Stimulated activated naive B cell treated with anti-CD40 and anti-IgM and Interleukin-4, amounts not matched to agents 10 μg/mL and 1 μg/mL and 100 μg/mL, for 72 hours (primary cell): ENCODE measurements at regions not wholly inside any gene's neighbourhood (a gene's known extent, or its start where the extent isn't known, plus 50 kb on each side); places are given as distances from the start of the nearest gene placed in this dataset.
A peak's percentile ranks its signal among the peaks of the same experiment; 100 is the strongest.

Experiments used
- ATAC-seq, 2 donors: fragments of 150-1000 bp; cut with Tn5 transposase; replicated peaks; 2 replicates each; pipeline ENCODE4 v1.10.0; 2021; ENCODE audit warnings: moderate library complexity in 1 of 2
- DNase-seq: peaks from one replicate; pipeline ENCODE4 v3.0.0; 2021
- H3K27ac Mint-ChIP-seq: one replicate; pipeline ENCODE4 v1.8.0; 2022; ENCODE audit warnings: mild to moderate bottlenecking, mixed read lengths
- H3K27me3 Mint-ChIP-seq, 2 donors: one replicate each; pipeline ENCODE4 v1.8.0; 2022; ENCODE audit warnings: mixed read lengths in 2 of 2
- H3K36me3 Mint-ChIP-seq, 2 donors: one replicate each; pipeline ENCODE4 v1.8.0; 2022; ENCODE audit warnings: mixed read lengths in 2 of 2, mild to moderate bottlenecking in 1 of 2
- H3K4me1 Mint-ChIP-seq, 2 donors: one replicate each; pipeline ENCODE4 v1.8.0; 2022; ENCODE audit warnings: mixed read lengths in 2 of 2, mild to moderate bottlenecking in 1 of 2
- H3K4me3 Mint-ChIP-seq, 2 donors: one replicate each; pipeline ENCODE4 v1.8.0; 2022; ENCODE audit warnings: mild to moderate bottlenecking in 2 of 2, mixed read lengths in 2 of 2, moderate library complexity in 1 of 2
- H3K9me3 Mint-ChIP-seq, 2 donors: one replicate each; pipeline ENCODE4 v1.8.0; 2022; ENCODE audit warnings: mixed read lengths in 2 of 2, mild to moderate bottlenecking in 1 of 2

DNA sequence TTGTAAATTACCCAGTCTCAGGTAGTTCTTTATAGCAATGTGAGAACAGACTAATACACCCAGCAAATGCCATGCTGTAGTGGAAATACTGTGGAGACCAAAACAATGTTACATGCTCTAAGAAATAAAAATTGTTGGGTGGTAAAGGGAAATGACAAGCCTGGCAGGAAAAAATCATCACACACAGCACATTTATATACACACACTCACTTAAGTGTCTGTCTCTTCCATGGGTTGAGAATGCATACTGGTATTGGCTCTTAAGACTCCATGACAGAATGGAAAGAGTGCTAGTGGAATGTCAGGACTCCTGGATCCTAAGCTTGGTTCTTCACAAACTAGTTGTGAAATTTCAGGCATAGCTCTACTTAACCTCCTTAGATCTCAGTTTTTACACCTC lies 343.0 kb downstream of the CD83 start:
- peaks cover 8 to 12% of the 10 kb centered on the region in 2 donors for H3K4me1 Mint-ChIP-seq
- no peak overlapping the region for H3K27ac Mint-ChIP-seq
- peaks cover 2 to 4% of the 10 kb centered on the region in 2 donors for H3K9me3 Mint-ChIP-seq
- H3K27me3 Mint-ChIP-seq, result no peaks in the 10 kb centered on the region
- peaks cover 24 to 68% of the 10 kb centered on the region in 2 donors for H3K36me3 Mint-ChIP-seq
- DNase-seq, result no peak
- ATAC-seq, result no peak
- H3K4me3 Mint-ChIP-seq, result no peak overlapping the region

DNA sequence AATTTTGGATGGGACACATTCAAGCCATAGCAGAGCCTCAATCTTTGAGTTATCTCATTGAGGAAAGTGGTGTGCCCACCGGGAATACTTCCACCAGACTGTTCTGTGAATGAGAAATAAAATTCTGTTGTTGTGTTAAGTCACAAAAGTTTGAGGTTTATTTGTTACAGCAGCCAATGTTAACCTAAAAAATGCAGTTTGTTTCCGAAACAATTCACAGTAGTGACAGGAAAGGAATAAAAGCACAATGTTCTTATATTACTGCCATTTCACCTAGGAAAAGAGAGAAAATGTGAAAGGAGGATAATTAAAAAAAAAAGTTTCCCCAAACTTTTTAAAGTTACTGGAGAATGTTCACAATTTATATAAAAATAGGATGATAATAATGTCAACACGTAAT lies 344.6 kb downstream of the CD83 start:
- Mint-ChIP-seq H3K4me3 (no peak overlapping the region), H3K9me3 (peaks cover 2 to 4% of the 10 kb centered on the region in 2 donors), H3K4me1 (peaks cover 7 to 10% of the 10 kb centered on the region in 2 donors), H3K27me3 (no peaks in the 10 kb centered on the region), H3K36me3 (peaks cover 28 to 64% of the 10 kb centered on the region in 2 donors), H3K27ac (no peak overlapping the region)
- DNase-seq (no peak), ATAC-seq (no peak)

DNA sequence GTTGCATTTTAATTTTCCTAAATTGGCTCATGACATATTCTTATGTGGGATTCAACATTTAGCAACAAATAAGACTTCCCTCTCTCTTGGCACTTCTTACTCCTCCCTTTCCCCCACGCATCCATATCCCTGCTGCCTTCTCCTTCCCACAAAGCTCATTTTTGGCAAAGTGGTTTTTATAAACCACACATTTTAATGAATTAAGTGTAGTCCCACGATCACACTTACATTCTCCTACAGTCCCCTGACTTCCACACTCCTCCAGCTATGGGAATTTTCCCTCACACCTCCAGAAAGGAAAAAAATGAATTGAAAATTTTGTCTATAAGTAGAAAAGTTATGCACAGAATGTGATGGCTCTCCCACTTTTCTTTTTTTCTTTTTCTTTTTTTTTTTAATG lies 345.0 kb downstream of the CD83 start:
- Mint-ChIP-seq H3K4me3 (no peak overlapping the region), H3K27ac (no peak overlapping the region), H3K4me1 (peaks cover 7 to 10% of the 10 kb centered on the region in 2 donors), H3K36me3 (peaks cover 28 to 68% of the 10 kb centered on the region in 2 donors), H3K27me3 (no peaks in the 10 kb centered on the region), H3K9me3 (peaks cover 2 to 4% of the 10 kb centered on the region in 2 donors)
- no peak for ATAC-seq
- DNase-seq, result no peak

- no peak for DNase-seq
- no peak for ATAC-seq
- Mint-ChIP-seq H3K9me3 (peaks cover 2 to 4% of the 10 kb centered on the region in 2 donors), H3K36me3 (peaks cover 28 to 73% of the 10 kb centered on the region in 2 donors), H3K27ac (no peak overlapping the region), H3K4me3 (no peak overlapping the region), H3K4me1 (peaks cover 5 to 9% of the 10 kb centered on the region in 2 donors), H3K27me3 (no peaks in the 10 kb centered on the region)
Observed at GRCh38 chr6:14463110-14463509, 345.5 kb downstream of the CD83 start.

- H3K27ac Mint-ChIP-seq, result no peak overlapping the region
- peaks cover 34 to 74% of the 10 kb centered on the region in 2 donors for H3K36me3 Mint-ChIP-seq
- ATAC-seq, result no peak
- no peak overlapping the region for H3K4me3 Mint-ChIP-seq
- H3K4me1 Mint-ChIP-seq, result peaks cover 6 to 12% of the 10 kb centered on the region in 2 donors
- no peak for DNase-seq
- no peaks in the 10 kb centered on the region for H3K27me3 Mint-ChIP-seq
- H3K9me3 Mint-ChIP-seq, result peaks cover 7 to 10% of the 10 kb centered on the region in 2 donors
Observed at GRCh38 chr6:14464055-14464454, 346.5 kb downstream of the CD83 start.

DNA sequence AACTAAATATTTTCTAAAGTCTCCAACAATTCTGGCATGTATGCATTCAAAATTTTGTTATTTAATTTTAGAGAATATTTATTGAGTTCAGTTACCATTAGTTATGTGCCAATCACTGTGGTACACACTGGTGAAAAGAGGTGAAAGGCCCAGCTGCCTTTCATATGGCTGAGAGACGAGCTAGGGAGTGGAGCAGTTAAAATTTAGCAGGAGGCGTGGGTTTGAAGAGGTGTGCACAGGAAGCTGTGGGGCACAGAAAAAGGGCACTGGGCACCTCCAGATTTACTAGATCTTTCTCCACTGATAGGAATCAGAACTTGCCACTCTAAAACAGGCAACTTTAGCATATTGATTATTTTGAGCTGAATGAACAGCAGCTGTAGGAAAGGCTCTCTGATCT lies 347.1 kb downstream of the CD83 start:
- Mint-ChIP-seq H3K9me3 (peaks cover 11 to 13% of the 10 kb centered on the region in 2 donors), H3K4me1 (peaks cover 7 to 12% of the 10 kb centered on the region in 2 donors), H3K4me3 (no peak overlapping the region), H3K27ac (no peak overlapping the region), H3K36me3 (peaks cover 40 to 74% of the 10 kb centered on the region in 2 donors), H3K27me3 (no peaks in the 10 kb centered on the region)
- ATAC-seq (no peak), DNase-seq (no peak)

DNA sequence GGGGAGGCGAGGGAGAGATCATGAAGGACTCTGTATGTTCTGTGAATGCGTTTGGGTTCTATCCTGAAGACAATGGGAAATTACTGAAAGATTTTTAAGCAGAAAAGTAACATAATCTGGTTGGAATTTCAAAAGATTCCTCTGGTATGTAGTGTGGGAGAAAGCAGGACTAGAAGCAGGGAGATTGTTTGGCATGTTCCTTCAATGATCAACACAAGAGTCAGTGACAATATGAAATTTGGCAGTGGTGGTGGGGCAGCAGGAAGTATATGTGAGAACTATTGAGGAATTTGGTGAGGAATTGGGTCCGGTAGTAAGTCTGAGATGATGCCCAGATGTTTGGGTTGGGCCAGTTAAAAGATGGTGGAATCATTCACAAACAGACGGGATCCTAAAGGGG lies 348.7 kb downstream of the CD83 start:
- Mint-ChIP-seq H3K36me3 (peaks cover 33 to 68% of the 10 kb centered on the region in 2 donors), H3K9me3 (peaks cover 11 to 13% of the 10 kb centered on the region in 2 donors), H3K4me1 (peaks cover 7 to 14% of the 10 kb centered on the region in 2 donors), H3K27ac (no peak overlapping the region), H3K27me3 (no peaks in the 10 kb centered on the region), H3K4me3 (no peak overlapping the region)
- no peak for DNase-seq
- no peak for ATAC-seq

DNA sequence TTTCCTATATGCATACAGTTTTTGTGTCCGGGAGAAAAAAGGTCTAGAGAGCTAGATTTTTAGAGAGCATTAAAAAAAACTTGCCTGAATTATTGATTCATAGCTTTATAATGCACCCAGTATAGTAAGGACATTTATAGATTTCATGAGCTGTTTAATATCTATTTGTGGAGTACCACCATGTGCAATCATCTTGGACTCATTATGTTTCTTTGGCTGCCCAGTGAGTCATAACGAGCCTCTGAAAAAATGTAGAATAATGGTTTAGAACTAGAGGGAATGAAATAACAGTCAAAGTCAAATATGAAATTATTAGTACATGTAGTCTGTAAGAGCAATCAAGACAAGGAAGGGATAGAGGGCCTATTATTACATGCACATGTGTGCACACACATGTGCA lies 350.0 kb downstream of the CD83 start:
- Mint-ChIP-seq H3K9me3 (peaks cover 12 to 13% of the 10 kb centered on the region in 2 donors), H3K4me1 (peaks cover 11 to 14% of the 10 kb centered on the region in 2 donors), H3K36me3 (peaks cover 27 to 65% of the 10 kb centered on the region in 2 donors), H3K27me3 (no peaks in the 10 kb centered on the region), H3K27ac (peak overlapping the region; percentile 66), H3K4me3 (no peak overlapping the region)
- DNase-seq (no peak), ATAC-seq (no peak)

- H3K4me3 Mint-ChIP-seq, result no peak overlapping the region
- peaks cover 19 to 21% of the 10 kb centered on the region in 2 donors for H3K4me1 Mint-ChIP-seq
- ATAC-seq, result no peak
- H3K9me3 Mint-ChIP-seq, result peaks cover 12 to 13% of the 10 kb centered on the region in 2 donors
- peaks cover 30 to 69% of the 10 kb centered on the region in 2 donors for H3K36me3 Mint-ChIP-seq
- H3K27me3 Mint-ChIP-seq, result no peaks in the 10 kb centered on the region
- H3K27ac Mint-ChIP-seq, result no peak overlapping the region
- DNase-seq, result no peak
Observed at GRCh38 chr6:14468647-14469321, 351.2 kb downstream of the CD83 start.

DNA sequence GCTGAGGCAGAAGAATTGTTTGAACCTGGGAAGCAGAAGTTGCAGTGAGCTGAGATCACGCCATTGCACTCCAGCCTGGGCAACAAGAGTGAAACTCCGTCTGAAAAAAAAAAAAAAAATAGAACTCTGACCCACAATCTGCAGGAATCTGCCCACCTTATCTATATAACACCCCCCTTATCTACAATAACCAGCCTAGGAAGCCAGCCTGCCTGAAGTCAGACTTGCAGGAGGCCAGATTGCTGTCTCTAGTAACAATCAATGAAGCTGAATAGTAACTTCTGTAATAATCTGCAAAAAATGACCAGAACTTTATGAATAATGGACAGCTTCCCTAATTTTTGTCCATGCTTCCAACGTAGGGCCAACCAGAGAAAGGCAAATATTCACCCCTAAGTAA lies 352.5 kb downstream of the CD83 start:
- Mint-ChIP-seq H3K27me3 (no peaks in the 10 kb centered on the region), H3K9me3 (peaks cover 11 to 12% of the 10 kb centered on the region in 2 donors), H3K27ac (peak overlapping the region; percentile 26), H3K4me1 (peaks cover 29% of the 10 kb centered on the region in 2 donors), H3K36me3 (peaks cover 29 to 70% of the 10 kb centered on the region in 2 donors), H3K4me3 (no peak overlapping the region)
- ATAC-seq (no peak), DNase-seq (no peak)

DNA sequence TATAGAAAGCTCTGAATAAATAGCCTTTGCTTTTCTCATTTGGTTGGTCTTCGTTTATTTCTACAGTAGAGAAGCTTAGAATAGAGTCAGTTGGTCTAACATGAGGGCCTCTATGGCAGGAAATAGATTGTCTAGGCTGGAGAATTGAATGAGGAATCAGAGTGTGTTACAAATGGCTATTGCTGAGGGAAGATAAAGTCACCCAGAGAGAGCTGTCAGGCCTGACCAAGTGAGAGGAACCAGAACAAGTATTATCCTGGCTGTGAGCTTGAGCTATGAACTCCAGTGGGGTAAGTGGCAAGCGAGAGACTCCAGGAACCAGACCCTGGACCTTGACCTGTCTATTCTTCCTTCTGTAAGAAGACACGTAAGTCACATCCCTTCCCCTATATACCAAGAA lies 353.1 kb downstream of the CD83 start:
- Mint-ChIP-seq H3K4me1 (peaks cover 29 to 35% of the 10 kb centered on the region in 2 donors), H3K9me3 (peaks cover 9 to 10% of the 10 kb centered on the region in 2 donors), H3K27me3 (no peaks in the 10 kb centered on the region), H3K4me3 (no peak overlapping the region), H3K27ac (peak overlapping the region; percentile 26), H3K36me3 (peaks cover 24 to 67% of the 10 kb centered on the region in 2 donors)
- ATAC-seq (no peak), DNase-seq (no peak)

GRCh38 chr6:14472255-14472985 lies 354.8 kb downstream of the CD83 start:
- Mint-ChIP-seq H3K9me3 (peaks cover 9 to 10% of the 10 kb centered on the region in 2 donors), H3K27me3 (no peaks in the 10 kb centered on the region), H3K4me3 (no peak overlapping the region), H3K4me1 (peaks cover 29 to 39% of the 10 kb centered on the region in 2 donors), H3K36me3 (peaks cover 22 to 60% of the 10 kb centered on the region in 2 donors), H3K27ac (peak overlapping the region; percentile 89)
- ATAC-seq (no peak), DNase-seq (no peak)

- ATAC-seq, result peak; percentile 27 to 50
- no peaks in the 10 kb centered on the region for H3K27me3 Mint-ChIP-seq
- peaks cover 22 to 54% of the 10 kb centered on the region in 2 donors for H3K36me3 Mint-ChIP-seq
- H3K4me3 Mint-ChIP-seq, result peak overlapping the region in 1 of 2 donors; percentile 10
- H3K27ac Mint-ChIP-seq, result peak overlapping the region; percentile 89
- no peak for DNase-seq
- peaks cover 9 to 10% of the 10 kb centered on the region in 2 donors for H3K9me3 Mint-ChIP-seq
- peaks cover 25 to 39% of the 10 kb centered on the region in 2 donors for H3K4me1 Mint-ChIP-seq
Observed at GRCh38 chr6:14472986-14473337, 355.4 kb downstream of the CD83 start.

- ATAC-seq, result peak in 1 of 2 donors; percentile 39
Observed at GRCh38 chr6:14474816-14475215, 357.2 kb downstream of the CD83 start.

GRCh38 chr6:14475306-14475705 lies 357.7 kb downstream of the CD83 start:
- Mint-ChIP-seq H3K27ac (peak overlapping the region; percentile 73), H3K9me3 (peaks cover 0 to 1% of the 10 kb centered on the region in 2 donors), H3K27me3 (no peaks in the 10 kb centered on the region), H3K4me3 (no peak overlapping the region), H3K4me1 (peaks cover 20 to 32% of the 10 kb centered on the region in 2 donors), H3K36me3 (peaks cover 10 to 39% of the 10 kb centered on the region in 2 donors)
- no peak for ATAC-seq
- DNase-seq, result no peak

More at GRCh38 chr6:14474816-14475215, 357.2 kb downstream of the CD83 start:
- H3K36me3 Mint-ChIP-seq, result peaks cover 10 to 41% of the 10 kb centered on the region in 2 donors
- peaks cover 20 to 32% of the 10 kb centered on the region in 2 donors for H3K4me1 Mint-ChIP-seq
- H3K4me3 Mint-ChIP-seq, result no peak overlapping the region
- no peak for DNase-seq
- H3K27me3 Mint-ChIP-seq, result no peaks in the 10 kb centered on the region
- H3K27ac Mint-ChIP-seq, result no peak overlapping the region
- H3K9me3 Mint-ChIP-seq, result peaks cover 0 to 1% of the 10 kb centered on the region in 2 donors
